ENCODE measurements at regions not wholly inside any gene's neighbourhood (a gene's known extent, or its start where the extent isn't known, plus 50 kb on each side); places are given as distances from the start of the nearest gene placed in this dataset.

DNA sequence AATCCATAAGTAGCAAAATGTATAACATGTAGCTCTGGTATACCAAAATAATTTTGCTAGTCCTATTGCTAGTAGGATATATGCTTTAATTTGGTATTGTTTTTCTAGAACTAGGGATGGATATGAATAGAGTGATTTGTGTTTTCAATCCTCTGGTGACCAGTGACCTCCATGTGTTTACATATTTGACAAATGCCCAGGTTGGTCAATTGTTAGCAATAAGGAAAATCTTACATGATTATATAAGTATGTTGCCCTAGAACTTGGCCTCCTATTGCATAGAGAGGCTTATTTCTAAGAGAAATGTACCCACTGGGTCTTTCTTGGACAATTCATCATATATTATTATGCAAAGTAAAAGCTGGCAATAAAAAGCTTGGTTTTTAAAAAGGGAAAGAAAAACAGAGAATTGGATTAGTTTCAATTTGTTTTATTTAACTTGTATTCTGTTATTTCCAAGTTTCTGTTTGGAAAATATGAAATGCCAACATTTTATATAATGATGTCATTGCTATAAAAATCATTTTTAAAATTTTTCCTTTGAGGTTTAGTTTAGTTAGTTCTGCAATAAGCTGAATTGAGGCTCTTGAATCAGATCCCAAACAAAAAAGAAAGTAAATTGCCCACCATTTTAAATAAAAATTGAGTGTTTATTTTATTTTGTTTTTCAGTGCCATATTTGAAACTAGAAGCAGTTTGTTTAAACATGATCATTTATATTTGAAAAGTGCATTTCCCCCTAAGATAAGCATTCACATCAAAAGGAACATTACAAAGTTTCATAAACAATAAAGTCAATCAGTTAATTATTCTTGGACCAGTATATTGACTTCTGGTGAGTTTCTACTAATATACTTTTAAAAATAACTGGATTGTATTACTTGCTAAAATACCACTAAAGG lies 210.9 kb downstream of the ZC3H11B start:
- ChIA-PET CTCF (interaction anchor here (0.7 to 1.3 kb wide), 2 partner anchors 10 to 324 kb away, joined by 3 to 4 read pairs; no protein-coding TSS in a partner anchor), POLR2A (no interaction called here)
- H3K36me3 ChIP-seq (ENCODE audit: control insufficient read depth in 2 of 2, insufficient read depth in 1 of 2, low read length in 2 of 2) = no peaks in the 10 kb centered on the region
- no peaks in the 10 kb centered on the region for H3K9me3 ChIP-seq (ENCODE audit: control insufficient read depth, insufficient read depth, low read depth, low read length)
- peaks cover 6% of the 10 kb centered on the region; the same call in 1 of the 2 replicates for H3K4me1 ChIP-seq (ENCODE audit: control insufficient read depth, insufficient read depth, low read length)
- H3K4me3 ChIP-seq (ENCODE audit: low read depth, low read length) = no peak overlapping the region
- TF ChIP-seq ZNF132 (tag by site-specific recombination; IDR thresholded peaks at IDR 0.05; ENCODE audit: borderline replicate concordance) (no peak), ZNF701 (tag by site-specific recombination; IDR thresholded peaks at IDR 0.05) (no peak)
- TF ChIP-seq, protein P1, sequence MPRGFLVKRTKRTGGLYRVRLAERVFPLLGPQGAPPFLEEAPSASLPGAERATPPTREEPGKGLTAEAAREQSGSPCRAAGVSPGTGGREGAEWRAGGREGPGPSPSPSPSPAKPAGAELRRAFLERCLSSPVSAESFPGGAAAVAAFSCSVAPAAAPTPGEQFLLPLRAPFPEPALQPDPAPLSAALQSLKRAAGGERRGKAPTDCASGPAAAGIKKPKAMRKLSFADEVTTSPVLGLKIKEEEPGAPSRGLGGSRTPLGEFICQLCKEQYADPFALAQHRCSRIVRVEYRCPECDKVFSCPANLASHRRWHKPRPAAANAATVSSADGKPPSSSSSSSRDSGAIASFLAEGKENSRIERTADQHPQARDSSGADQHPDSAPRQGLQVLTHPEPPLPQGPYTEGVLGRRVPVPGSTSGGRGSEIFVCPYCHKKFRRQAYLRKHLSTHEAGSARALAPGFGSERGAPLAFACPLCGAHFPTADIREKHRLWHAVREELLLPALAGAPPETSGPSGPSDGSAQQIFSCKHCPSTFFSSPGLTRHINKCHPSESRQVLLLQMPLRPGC (tag by site-specific recombination; IDR thresholded peaks at IDR 0.05) = no peak
- TF ChIP-seq, protein P2, sequence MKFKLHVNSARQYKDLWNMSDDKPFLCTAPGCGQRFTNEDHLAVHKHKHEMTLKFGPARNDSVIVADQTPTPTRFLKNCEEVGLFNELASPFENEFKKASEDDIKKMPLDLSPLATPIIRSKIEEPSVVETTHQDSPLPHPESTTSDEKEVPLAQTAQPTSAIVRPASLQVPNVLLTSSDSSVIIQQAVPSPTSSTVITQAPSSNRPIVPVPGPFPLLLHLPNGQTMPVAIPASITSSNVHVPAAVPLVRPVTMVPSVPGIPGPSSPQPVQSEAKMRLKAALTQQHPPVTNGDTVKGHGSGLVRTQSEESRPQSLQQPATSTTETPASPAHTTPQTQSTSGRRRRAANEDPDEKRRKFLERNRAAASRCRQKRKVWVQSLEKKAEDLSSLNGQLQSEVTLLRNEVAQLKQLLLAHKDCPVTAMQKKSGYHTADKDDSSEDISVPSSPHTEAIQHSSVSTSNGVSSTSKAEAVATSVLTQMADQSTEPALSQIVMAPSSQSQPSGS (tag by site-specific recombination; IDR thresholded peaks at IDR 0.05; ENCODE audit: low read depth) = peak; percentile 79
- H3K27ac ChIP-seq (ENCODE audit: extremely low read depth, low read depth, low read length) = no peak overlapping the region

DNA sequence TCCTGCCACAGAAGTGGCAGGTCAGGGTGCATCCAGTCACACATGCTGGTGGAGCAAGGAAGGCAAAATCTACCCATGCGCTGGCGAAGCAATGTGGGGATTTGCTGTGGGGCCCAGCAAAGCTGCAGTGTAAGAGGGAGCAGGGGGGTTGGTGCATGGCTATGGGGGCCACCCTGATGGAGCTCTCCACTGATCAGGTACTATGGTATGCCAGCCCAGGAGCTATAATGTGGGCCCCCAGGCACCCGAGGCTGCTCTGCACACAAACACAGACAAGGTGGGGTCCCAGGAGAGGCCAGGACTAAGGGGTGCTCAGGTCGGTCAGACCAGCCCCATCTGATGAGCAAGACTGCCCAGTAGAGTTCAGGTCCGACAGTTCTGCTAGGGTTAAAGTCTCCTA lies 213.5 kb downstream of the ZC3H11B start:
- H3K27ac ChIP-seq (ENCODE audit: extremely low read depth, low read depth, low read length) = no peak overlapping the region
- no peaks in the 10 kb centered on the region for H3K4me1 ChIP-seq (ENCODE audit: control insufficient read depth, insufficient read depth, low read length)
- H3K4me3 ChIP-seq (ENCODE audit: low read depth, low read length) = no peak overlapping the region
- no peaks in the 10 kb centered on the region for H3K36me3 ChIP-seq (ENCODE audit: control insufficient read depth in 2 of 2, insufficient read depth in 1 of 2, low read length in 2 of 2)
- POLR2A ChIA-PET = no interaction called here
- CTCF ChIA-PET = no interaction called here
- TF ChIP-seq, protein P3, sequence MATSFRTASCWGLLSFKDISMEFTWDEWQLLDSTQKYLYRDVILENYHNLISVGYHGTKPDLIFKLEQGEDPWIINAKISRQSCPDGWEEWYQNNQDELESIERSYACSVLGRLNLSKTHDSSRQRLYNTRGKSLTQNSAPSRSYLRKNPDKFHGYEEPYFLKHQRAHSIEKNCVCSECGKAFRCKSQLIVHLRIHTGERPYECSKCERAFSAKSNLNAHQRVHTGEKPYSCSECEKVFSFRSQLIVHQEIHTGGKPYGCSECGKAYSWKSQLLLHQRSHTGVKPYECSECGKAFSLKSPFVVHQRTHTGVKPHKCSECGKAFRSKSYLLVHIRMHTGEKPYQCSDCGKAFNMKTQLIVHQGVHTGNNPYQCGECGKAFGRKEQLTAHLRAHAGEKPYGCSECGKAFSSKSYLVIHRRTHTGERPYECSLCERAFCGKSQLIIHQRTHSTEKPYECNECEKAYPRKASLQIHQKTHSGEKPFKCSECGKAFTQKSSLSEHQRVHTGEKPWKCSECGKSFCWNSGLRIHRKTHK (tag by site-specific recombination; IDR thresholded peaks at IDR 0.05) = no peak
- no peak for TF ChIP-seq MEIS1 (CRISPR knock-in tag; IDR thresholded peaks at IDR 0.05; ENCODE audit: borderline replicate concordance)
- no peak for TF ChIP-seq ZNF157 (tag by site-specific recombination; IDR thresholded peaks at IDR 0.05)
- no peak for TF ChIP-seq HOXD13 (CRISPR knock-in tag; IDR thresholded peaks at IDR 0.05; ENCODE audit: borderline replicate concordance)
- TF ChIP-seq ZNF747 (tag by site-specific recombination; IDR thresholded peaks at IDR 0.05) = no peak
- TF ChIP-seq ZNF560 (tag by site-specific recombination; IDR thresholded peaks at IDR 0.05; ENCODE audit: borderline replicate concordance) = no peak
- no peak for TF ChIP-seq ZIC2 (tag by site-specific recombination; IDR thresholded peaks at IDR 0.05)
- TF ChIP-seq GLIS2 (tag by site-specific recombination; IDR thresholded peaks at IDR 0.05) = no peak
- TF ChIP-seq ZNF239 (tag by site-specific recombination; IDR thresholded peaks at IDR 0.05) = no peak
- TF ChIP-seq ZNF324 (tag by site-specific recombination; IDR thresholded peaks at IDR 0.05) = no peak
- TF ChIP-seq ZNF670 (tag by site-specific recombination; IDR thresholded peaks at IDR 0.05; ENCODE audit: low read depth) = no peak
- TF ChIP-seq TRIM28 (IDR thresholded peaks at IDR 0.05; ENCODE audit: borderline replicate concordance, low read length) = no peak
- TF ChIP-seq ZNF404 (tag by site-specific recombination; IDR thresholded peaks at IDR 0.05) = no peak
- TF ChIP-seq, protein P4, sequence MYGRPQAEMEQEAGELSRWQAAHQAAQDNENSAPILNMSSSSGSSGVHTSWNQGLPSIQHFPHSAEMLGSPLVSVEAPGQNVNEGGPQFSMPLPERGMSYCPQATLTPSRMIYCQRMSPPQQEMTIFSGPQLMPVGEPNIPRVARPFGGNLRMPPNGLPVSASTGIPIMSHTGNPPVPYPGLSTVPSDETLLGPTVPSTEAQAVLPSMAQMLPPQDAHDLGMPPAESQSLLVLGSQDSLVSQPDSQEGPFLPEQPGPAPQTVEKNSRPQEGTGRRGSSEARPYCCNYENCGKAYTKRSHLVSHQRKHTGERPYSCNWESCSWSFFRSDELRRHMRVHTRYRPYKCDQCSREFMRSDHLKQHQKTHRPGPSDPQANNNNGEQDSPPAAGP (tag by site-specific recombination; IDR thresholded peaks at IDR 0.05) = no peak
- no peaks in the 10 kb centered on the region for H3K9me3 ChIP-seq (ENCODE audit: control insufficient read depth, insufficient read depth, low read depth, low read length)
